GM12873 (cell line): ENCODE measurements at regions not wholly inside any gene's neighbourhood (a gene's known extent, or its start where the extent isn't known, plus 50 kb on each side); places are given as distances from the start of the nearest gene placed in this dataset.

Experiments
- CTCF ChIP-seq: IDR thresholded peaks from 2 replicates; pipeline ENCODE4 v1.5.1; 2012; ENCODE audit warnings: low read depth, mild to moderate bottlenecking, moderate library complexity, low read length, control low read depth; ENCODE audit not compliant: insufficient read depth; ENCODE audit errors: missing control alignments

- no peak for TF ChIP-seq CTCF
Measured at GRCh38 chrX:45975633-45976032, 569.6 kb downstream of the ZNF674 start.

GRCh38 chrX:45972636-45973035, 572.6 kb downstream of the ZNF674 start:
- no peak for TF ChIP-seq CTCF

DNA sequence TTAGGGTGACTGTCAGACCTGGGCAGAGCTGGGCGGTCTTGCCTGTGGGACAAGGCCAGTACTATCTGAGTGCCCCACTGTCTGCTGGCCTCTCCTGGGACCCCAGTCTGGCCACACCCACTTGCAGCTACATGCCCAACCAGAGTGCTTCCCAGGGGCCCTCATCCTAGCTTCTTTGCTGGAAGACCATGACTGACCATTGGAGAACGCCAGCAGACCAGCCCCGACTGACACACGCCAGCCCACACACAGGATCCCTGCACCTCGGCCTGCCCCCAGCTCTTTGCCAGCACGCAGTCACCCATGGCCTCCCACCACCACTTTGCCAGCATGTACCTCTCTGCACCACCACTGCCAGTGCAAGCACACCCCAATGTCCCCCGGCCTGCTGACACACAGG, 585.7 kb downstream of the ZNF674 start:
- TF ChIP-seq CTCF: no peak

GRCh38 chrX:45956191-45956870, 588.9 kb downstream of the ZNF674 start:
- no peak for TF ChIP-seq CTCF

DNA sequence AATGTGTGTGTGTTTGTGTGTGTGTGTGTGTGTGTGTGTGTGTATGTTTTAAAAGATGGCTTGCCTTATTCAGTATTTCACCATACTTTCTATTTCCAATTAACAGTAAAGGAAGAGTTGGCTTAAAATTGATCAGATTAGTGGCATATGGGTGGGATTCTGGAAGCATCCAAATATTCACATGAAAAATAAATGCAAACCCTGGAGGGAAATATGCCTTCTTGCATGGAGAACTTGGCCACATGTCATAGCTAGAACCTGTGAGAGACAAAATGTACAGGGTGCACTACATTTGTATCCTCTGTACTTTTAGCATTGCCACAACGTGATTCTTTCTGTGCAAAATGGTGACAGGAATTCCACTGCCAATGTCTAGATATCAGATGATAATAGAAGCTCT, 589.6 kb downstream of the ZNF674 start:
- TF ChIP-seq CTCF: no peak

GRCh38 chrX:45954026-45954425, 591.2 kb downstream of the ZNF674 start:
- TF ChIP-seq CTCF: no peak

GRCh38 chrX:45952030-45952429, 593.2 kb downstream of the ZNF674 start:
- TF ChIP-seq CTCF: peak; percentile 39
